Gastrocnemius medialis (tissue), 4 donors: ENCODE measurements at regions not wholly inside any gene's neighbourhood (a gene's known extent, or its start where the extent isn't known, plus 50 kb on each side); places are given as distances from the start of the nearest gene placed in this dataset.

Experiments
- ATAC-seq, 2 donors: fragments of 150-250 bp; one replicate each; pipeline ENCODE4 v1.9.1; 2016
- DNase-seq, 2 donors: peaks; one replicate each; pipeline ENCODE4 v3.0.0-alpha.2; 2019
- H3K27ac ChIP-seq, 4 donors: fragments of 200-600 bp; sonication (generic); 1 replicate in 1 of 4; 2 replicates in 3 of 4; pipeline ENCODE4 v1.5.1; 2016 to 2018; ENCODE audit warnings: mild to moderate bottlenecking in 2 of 4, moderate library complexity in 1 of 4
- H3K27me3 ChIP-seq, 3 donors: fragments of 200-600 bp; sonication (generic) in 2 of 3; 1 replicate in 1 of 3; 2 replicates in 2 of 3; pipeline versions ENCODE4 v1.5.1 to v1.6.0; 2016 to 2019; ENCODE audit warnings: mild to moderate bottlenecking in 1 of 3, moderate library complexity in 1 of 3
- H3K36me3 ChIP-seq, 2 donors: fragments of 200-600 bp; sonication (generic) in 1 of 2; one replicate each; pipeline ENCODE4 v1.5.1; 2017 to 2018
- H3K4me1 ChIP-seq, 2 donors: fragments of 200-600 bp; sonication (generic) in 1 of 2; one replicate each; pipeline ENCODE4 v1.5.1; 2016 to 2017; ENCODE audit warnings: mild to moderate bottlenecking in 2 of 2
- H3K4me3 ChIP-seq, 4 donors: fragments of 200-600 bp; sonication (generic) in 3 of 4; 1 replicate in 1 of 4; 2 replicates in 3 of 4; pipeline ENCODE4 v1.5.1; 2016 to 2019; ENCODE audit warnings: mild to moderate bottlenecking in 2 of 4
- H3K9me3 ChIP-seq, 3 donors: fragments of 200-600 bp; sonication (generic) in 2 of 3; 1 replicate in 1 of 3; 2 replicates in 2 of 3; pipeline ENCODE4 v1.5.1; 2016 to 2019
- CTCF ChIP-seq, 5 experiments: fragments of 450-650 bp in 3 of 5; fragments of 200-600 bp in 2 of 5; sonication (generic) in 2 of 5; IDR thresholded peaks in 4 of 5; conservative IDR thresholded peaks in 1 of 5; 1 replicate in 4 of 5; 2 replicates in 1 of 5; pipeline ENCODE4 v1.5.1; 2016 to 2019; ENCODE audit warnings: antibody characterized with exemption in 5 of 5, mild to moderate bottlenecking in 3 of 5, moderate library complexity in 3 of 5
- POLR2A ChIP-seq, 2 donors: fragments of 450-650 bp; IDR thresholded peaks; one replicate each; pipeline ENCODE4 v1.6.1; 2017; ENCODE audit warnings: antibody characterized with exemption in 2 of 2, mild to moderate bottlenecking in 2 of 2, moderate library complexity in 2 of 2
- in situ Hi-C, 4 donors: fragments of 200-750 bp; cut with MboI; loops; one replicate each; pipeline versions ENCODE4 v1.15.0 to v1.8.0; 2017; ENCODE audit warnings: low sequenced_read_pairs in 4 of 4
- intact Hi-C: fragments of 100-400 bp; cut with DNase I; formaldehyde crosslinking; loops from one replicate; pipeline ENCODE4 v1.15.1; 2023; ENCODE audit warnings: low total_unique reads

- Histone ChIP-seq H3K9me3 (no peaks in the 10 kb centered on the region), H3K36me3 (no peaks in the 10 kb centered on the region), H3K27me3 (no peaks in the 10 kb centered on the region), H3K4me3 (no peak overlapping the region), H3K27ac (no peak overlapping the region), H3K4me1 (peaks cover 0 to 4% of the 10 kb centered on the region in 2 donors)
- DNase-seq (no peak), ATAC-seq (no peak)
- TF ChIP-seq POLR2A (IDR thresholded peaks at IDR 0.05) = no peak
- no peak for TF ChIP-seq CTCF (IDR thresholded peaks at IDR 0.05 in 4 of 5, conservative IDR thresholded peaks at IDR 0.05 in 1 of 5)
- intact Hi-C loops (no loop called here), in situ Hi-C loops (no loop called here)
Measured at GRCh38 chr6:91669871-91670268, 1083.0 kb upstream of the MAP3K7 start.

GRCh38 chr6:91669154-91669870 is 1082.4 kb upstream of the MAP3K7 start:
- Histone ChIP-seq H3K9me3 (no peaks in the 10 kb centered on the region), H3K27me3 (no peaks in the 10 kb centered on the region), H3K4me3 (no peak overlapping the region), H3K27ac (no peak overlapping the region), H3K4me1 (peaks cover 0 to 4% of the 10 kb centered on the region in 2 donors), H3K36me3 (no peaks in the 10 kb centered on the region)
- DNase-seq (no peak), ATAC-seq (no peak)
- no peak for TF ChIP-seq CTCF (IDR thresholded peaks at IDR 0.05 in 4 of 5, conservative IDR thresholded peaks at IDR 0.05 in 1 of 5)
- no peak for TF ChIP-seq POLR2A (IDR thresholded peaks at IDR 0.05)
- intact Hi-C loops (no loop called here), in situ Hi-C loops (no loop called here)

GRCh38 chr6:91667596-91667995 is 1080.7 kb upstream of the MAP3K7 start:
- Histone ChIP-seq H3K36me3 (no peaks in the 10 kb centered on the region), H3K9me3 (no peaks in the 10 kb centered on the region), H3K27ac (no peak overlapping the region), H3K27me3 (no peaks in the 10 kb centered on the region), H3K4me3 (no peak overlapping the region), H3K4me1 (peaks cover 0 to 4% of the 10 kb centered on the region in 2 donors)
- TF ChIP-seq POLR2A (IDR thresholded peaks at IDR 0.05) (no peak), CTCF (IDR thresholded peaks at IDR 0.05 in 4 of 5, conservative IDR thresholded peaks at IDR 0.05 in 1 of 5) (no peak)
- ATAC-seq (no peak), DNase-seq (no peak)
- intact Hi-C loops (no loop called here), in situ Hi-C loops (no loop called here)

GRCh38 chr6:91664327-91664959 is 1077.6 kb upstream of the MAP3K7 start:
- Histone ChIP-seq H3K36me3 (no peaks in the 10 kb centered on the region), H3K4me3 (no peak overlapping the region), H3K27me3 (no peaks in the 10 kb centered on the region), H3K4me1 (peaks cover 0 to 3% of the 10 kb centered on the region in 2 donors), H3K9me3 (no peaks in the 10 kb centered on the region), H3K27ac (no peak overlapping the region)
- no peak for DNase-seq
- no peak for ATAC-seq
- TF ChIP-seq CTCF (IDR thresholded peaks at IDR 0.05 in 4 of 5, conservative IDR thresholded peaks at IDR 0.05 in 1 of 5) = no peak
- TF ChIP-seq POLR2A (IDR thresholded peaks at IDR 0.05) = no peak
- in situ Hi-C loops = no loop called here
- intact Hi-C loops = no loop called here
